ENCODE measurements at regions not wholly inside any gene's neighbourhood (a gene's known extent, or its start where the extent isn't known, plus 50 kb on each side); places are given as distances from the start of the nearest gene placed in this dataset.

- TF ChIP-seq CTCF (IDR thresholded peaks at IDR 0.05) = no peak
- no peaks in the 10 kb centered on the region for H3K9me3 ChIP-seq
- intact Hi-C loops (cut with DNase I, micrococcal nuclease) = no loop called here
- DNase-seq (no peak), ATAC-seq (peak; percentile 37)
- no peak overlapping the region for H3K4me3 ChIP-seq
- H3K36me3 ChIP-seq (ENCODE audit: low read depth) = no peaks in the 10 kb centered on the region
- no peaks in the 10 kb centered on the region for H3K4me1 ChIP-seq (ENCODE audit: low read depth)
These were observed 225.4 kb upstream of the PREP start for GRCh38 chr6:105628156-105628860.

GRCh38 chr6:105626295-105627158 lies 223.6 kb upstream of the PREP start:
- H3K4me3 ChIP-seq = no peak overlapping the region
- intact Hi-C loops (cut with DNase I, micrococcal nuclease) = no loop called here
- H3K9me3 ChIP-seq = no peaks in the 10 kb centered on the region
- H3K4me1 ChIP-seq (ENCODE audit: low read depth) = no peaks in the 10 kb centered on the region
- TF ChIP-seq CTCF (IDR thresholded peaks at IDR 0.05) = no peak
- DNase-seq (no peak), ATAC-seq (no peak)
- H3K36me3 ChIP-seq (ENCODE audit: low read depth) = no peaks in the 10 kb centered on the region

- TF ChIP-seq CTCF (IDR thresholded peaks at IDR 0.05) = no peak
- no peak for ATAC-seq
- Histone ChIP-seq H3K36me3 (ENCODE audit: low read depth) (no peaks in the 10 kb centered on the region), H3K4me1 (ENCODE audit: low read depth) (no peaks in the 10 kb centered on the region), H3K9me3 (no peaks in the 10 kb centered on the region), H3K4me3 (no peak overlapping the region)
- DNase-seq = no peak
- intact Hi-C loops (cut with DNase I, micrococcal nuclease) = no loop called here
These were observed 221.1 kb upstream of the PREP start for GRCh38 chr6:105624021-105624420.

DNA sequence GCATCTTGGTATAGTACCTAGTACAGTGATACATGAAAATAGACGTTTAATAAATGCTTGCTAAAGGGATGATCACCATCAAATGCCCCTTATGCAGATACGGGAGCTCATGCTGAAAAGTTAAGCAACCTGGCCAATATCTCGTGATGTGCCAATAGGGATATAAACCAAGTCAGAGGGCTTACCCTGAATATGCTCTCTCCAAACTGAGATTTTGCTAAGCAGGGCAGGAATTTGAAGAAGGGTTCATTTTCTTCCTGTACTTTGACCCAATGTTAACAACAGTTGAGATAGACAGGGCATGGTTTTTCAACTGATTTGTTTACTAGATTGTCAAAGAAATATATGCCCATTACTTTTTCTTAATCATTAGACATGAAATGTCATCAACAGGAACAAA lies 219.3 kb upstream of the PREP start:
- Histone ChIP-seq H3K36me3 (ENCODE audit: low read depth) (no peaks in the 10 kb centered on the region), H3K4me3 (no peak overlapping the region), H3K4me1 (ENCODE audit: low read depth) (no peaks in the 10 kb centered on the region), H3K9me3 (no peaks in the 10 kb centered on the region)
- no peak for DNase-seq
- no peak for ATAC-seq
- intact Hi-C loops (cut with DNase I, micrococcal nuclease) = no loop called here
- no peak for TF ChIP-seq CTCF (IDR thresholded peaks at IDR 0.05)

DNA sequence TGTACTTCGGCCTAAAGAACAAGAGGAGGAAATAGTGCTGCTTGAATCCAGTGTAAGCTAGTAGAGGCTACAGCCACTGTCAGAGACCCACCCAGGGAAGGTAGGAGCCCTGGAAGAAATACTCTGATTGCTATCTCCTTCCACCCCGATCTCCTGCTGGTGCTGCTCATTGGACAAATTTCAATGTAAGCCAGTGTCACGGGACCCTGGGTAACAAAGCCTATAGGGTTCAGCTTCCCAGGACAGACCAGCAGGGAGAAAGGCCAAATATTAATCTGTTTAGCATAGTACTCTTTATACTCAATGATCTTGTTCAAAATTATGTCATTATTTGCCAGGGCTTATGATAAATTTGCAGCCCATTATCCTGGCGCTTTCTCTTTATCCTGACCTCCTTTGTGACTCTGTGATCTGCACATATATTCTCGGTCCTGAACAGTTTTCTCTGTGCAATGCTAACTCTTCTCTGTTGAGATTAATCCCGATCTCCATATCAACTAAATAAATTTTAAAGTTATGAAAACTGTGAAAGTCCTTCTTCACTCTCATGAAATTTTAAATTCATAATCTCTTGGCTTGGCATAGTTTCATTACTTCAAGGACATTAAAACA lies 218.8 kb upstream of the PREP start:
- intact Hi-C loops (cut with DNase I, micrococcal nuclease) = no loop called here
- Histone ChIP-seq H3K36me3 (ENCODE audit: low read depth) (no peaks in the 10 kb centered on the region), H3K9me3 (no peaks in the 10 kb centered on the region), H3K4me3 (no peak overlapping the region), H3K4me1 (ENCODE audit: low read depth) (no peaks in the 10 kb centered on the region)
- ATAC-seq (no peak), DNase-seq (no peak)
- TF ChIP-seq CTCF (IDR thresholded peaks at IDR 0.05) = no peak

Data from mucosa of descending colon (tissue), 3 donors.